IPS DF 4.7 (cell line): ENCODE measurements at regions not wholly inside any gene's neighbourhood (a gene's known extent, or its start where the extent isn't known, plus 50 kb on each side); places are given as distances from the start of the nearest gene placed in this dataset.
"Not testable (repeated sequence)": the region's sequence is repeated elsewhere in the genome, so short reads cannot be mapped to it uniquely, and the experiment has no call there.

ENCODE experiments used
- DNase-seq: peaks from one replicate; pipeline ENCODE4 v3.0.0-alpha.2; 2013; ENCODE audit warnings: low spot score; ENCODE audit errors: extremely low read depth

DNA sequence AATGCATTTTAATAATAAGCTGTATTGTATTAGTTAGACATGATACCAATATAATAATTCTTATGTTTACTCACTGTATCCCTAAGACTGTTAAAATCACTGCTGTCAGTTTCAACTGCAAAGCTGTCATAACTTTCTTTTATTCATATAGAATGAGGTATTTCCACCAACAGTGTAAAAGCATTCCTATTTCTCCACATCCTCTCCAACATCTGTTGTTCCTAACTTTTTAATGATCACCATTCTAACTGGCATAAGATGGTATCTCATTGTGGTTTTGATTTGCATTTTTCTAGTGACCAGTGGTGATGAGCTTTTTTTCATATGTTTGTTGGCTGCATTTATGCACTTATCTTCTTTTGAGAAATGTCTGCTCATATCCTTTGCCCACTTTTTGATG is 177.6 kb upstream of the MME start:
- DNase-seq, result not testable (repeated sequence)

DNA sequence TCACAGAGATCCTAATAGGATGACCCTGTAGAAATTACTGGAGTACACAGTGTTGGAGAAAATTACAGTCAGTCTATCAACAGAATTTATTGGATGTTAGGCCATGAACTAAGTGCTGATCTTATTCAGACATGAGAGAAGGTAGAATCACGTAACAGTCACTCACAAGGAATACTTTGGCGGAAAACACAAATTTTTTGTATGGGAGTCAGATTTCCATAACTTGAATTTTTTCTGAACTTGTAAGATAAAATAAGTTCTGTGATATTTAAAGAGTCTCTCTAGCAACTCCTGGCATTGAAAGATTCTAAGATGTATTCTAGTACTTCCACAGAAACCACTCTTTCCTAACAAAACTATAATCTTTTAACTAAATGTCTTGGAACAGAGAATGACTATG is 178.8 kb upstream of the MME start:
- DNase-seq, result no peak

DNA sequence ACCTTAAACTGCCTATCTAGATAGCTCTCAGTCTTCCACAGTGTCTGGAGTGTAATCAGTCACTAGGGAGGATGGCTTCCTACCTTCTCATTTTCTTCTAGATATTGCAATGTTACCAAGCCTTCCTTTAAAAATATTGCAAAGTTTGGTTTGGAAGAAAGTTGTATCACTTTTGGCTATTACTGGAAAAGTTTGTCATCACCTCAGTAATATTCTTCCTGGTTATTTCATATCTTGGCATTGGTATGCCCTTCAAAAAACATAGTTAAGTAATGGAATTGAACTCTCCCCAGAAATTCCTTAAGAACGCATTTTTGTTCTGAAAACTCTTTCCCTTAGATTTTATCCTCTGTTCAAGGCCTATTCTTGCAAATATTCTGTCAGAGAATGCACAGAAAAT is 179.3 kb upstream of the MME start:
- DNase-seq, result no peak

DNA sequence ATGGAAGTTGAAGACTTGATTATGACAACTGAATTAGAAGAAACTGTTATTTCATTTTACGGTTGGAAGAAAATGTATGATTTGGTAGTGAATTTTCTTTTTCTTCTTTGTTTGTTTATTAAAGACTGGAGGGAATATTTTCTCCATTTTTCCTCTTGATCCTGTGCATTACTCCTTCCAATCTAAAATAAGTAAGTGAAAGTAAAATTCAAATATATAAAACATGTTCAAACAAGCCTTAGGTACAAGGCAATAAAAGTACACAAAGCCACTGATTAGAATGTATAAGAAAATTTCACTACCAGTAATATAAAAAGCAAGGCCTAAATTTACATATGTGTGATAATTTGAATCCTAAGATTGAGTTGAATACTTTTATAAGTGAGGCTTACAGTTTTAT is 181.2 kb upstream of the MME start:
- DNase-seq, result no peak

DNA sequence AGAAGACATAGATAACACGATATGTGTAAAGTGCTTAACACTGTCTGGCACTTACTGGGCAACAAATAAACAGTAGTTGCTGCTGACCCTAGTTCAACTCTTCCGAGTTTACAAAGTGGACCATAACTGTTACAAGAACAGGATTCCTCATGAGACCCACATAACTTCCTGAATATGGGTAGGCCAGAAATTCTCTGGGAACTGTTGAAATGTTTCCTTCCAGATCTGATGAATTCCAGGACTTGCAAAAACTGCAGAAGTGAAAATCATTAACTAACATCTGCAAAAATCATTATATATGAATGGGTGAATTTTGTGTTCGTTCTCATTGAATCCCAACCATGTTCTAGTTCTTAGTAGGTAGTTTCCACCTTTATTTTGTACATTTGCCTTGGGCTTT is 181.7 kb upstream of the MME start:
- DNase-seq, result no peak

DNA sequence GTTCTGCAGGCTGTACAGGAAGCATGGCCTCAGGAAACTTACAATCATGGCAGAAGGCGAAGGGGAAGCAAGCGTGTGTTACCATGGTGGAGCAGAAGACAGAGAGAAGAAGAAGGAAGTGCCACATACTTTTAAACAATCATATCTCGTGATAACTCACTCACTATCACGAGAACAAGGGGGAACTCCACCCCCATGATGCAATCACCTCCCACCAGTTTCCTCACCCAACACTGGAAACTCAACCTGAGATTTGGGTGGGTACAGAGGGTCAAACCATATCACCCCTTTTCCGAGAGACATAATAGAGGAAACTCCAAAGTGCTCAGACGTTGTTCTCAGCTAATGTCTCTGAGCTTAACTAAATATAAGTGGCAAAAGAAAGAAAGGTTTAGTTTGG is 186.3 kb upstream of the MME start:
- no peak for DNase-seq

DNA sequence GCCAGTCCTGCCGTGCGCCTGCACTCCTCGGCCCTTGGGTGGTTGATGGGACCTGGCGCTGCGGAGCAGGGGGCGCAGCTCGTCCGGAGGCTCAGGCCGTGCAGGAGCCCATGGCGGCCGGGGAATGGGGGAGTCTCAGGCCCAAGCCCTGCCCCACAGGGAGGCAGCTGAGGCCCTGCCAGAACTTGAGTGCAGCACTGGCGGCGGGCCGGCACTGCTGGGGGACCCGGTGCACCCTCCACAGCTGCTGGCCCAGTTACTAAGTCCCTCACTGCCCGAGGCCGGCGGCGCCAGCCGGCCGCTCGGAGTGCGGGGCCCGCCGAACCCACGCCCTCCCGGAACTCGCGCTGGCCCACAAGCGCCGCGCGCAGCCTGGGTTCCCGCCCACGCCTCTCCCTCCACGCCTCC is 190.9 kb upstream of the MME start:
- DNase-seq, result no peak

DNA sequence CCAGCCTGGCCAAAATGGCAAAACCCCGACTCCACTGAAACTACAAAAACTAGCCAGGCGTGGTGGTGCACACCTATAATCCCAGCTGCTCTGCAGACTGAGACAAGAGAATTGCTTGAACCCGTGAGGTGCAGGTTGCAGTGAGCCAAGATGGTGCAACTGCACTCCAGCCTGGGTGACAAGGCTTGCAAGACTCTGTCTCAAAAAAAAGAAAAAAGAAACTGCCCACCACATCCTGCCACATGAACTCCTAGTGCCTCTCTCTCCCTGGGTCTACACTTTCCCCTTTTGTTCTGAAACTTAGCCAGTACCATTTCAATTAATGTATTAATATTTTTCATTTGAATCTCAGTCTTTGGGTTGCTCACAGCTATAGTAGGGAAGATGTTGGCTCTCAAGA is 192.2 kb upstream of the MME start:
- no peak for DNase-seq

DNA sequence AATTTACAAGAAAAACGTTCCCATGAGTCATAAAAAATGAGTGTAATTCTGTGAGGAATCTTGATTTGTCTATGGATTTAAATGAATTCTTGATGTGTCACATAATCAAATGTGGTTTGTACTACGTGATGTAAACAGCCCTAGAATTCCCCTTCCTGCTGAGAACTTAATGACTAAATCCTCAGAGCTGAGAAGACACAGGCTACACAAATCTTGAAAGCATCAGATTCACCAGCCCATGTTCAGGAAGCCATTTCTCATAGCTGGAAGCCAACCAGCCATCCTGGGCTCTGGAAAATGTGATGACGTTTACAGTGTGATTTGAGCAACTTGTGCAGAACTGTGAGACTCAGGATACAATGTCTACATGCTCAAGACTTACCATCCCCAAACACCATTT is 193.7 kb upstream of the MME start:
- DNase-seq, result no peak

DNA sequence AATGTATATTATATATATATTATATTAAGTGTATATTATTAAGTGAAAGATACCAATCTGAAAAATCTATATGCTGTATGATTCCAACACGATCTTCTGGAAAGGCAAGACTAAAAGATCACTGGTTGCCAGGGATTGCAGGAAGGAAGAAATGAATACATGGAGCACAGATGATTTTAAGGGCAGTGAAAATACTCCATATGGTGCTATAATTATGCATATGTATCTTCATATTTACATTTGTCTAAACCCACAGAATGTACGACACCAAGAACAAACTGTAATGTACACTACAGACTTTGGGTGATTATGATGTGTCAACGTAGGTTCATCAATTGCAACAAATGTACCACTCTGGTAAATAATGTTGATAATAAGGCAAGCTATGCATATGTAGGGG is 194.7 kb upstream of the MME start:
- DNase-seq, result no peak

DNA sequence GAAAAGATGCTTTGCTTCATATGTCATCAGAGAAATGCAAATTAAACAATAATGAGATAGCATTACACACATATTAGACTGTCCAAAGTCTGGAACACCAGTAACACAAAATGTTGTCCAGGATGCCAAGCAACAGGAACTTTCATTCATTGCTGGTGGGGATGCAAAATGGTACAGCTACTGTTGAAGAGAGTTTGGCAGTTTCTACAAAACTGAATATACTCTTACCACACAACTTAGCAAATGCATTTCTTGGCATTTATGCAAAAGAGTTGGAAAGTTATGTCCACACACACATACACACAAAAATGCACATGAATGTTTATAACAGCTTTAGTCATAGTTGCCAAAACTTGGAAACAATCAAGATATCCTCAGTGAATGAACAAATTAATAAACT is 195.2 kb upstream of the MME start:
- no peak for DNase-seq

DNA sequence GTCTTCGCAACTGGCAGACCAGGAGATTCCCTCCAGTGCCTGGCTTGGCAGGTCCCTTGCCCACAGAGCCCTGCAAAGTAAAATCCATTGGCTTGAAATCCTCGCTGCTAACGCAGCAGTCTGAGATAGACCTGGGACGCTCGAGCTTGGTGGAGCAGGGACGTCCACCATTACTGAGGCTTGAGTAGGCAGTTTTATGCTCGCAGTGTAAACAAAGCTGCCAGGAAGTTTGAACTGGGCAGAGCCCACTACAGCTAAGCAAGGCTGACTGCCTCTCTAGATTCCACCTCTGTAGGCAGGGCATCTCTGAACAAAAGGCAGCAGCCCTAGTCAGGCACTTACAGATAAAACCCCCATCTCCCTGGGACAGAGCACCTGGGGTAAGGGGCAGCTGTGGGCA is 205.0 kb upstream of the MME start:
- no peak for DNase-seq

DNA sequence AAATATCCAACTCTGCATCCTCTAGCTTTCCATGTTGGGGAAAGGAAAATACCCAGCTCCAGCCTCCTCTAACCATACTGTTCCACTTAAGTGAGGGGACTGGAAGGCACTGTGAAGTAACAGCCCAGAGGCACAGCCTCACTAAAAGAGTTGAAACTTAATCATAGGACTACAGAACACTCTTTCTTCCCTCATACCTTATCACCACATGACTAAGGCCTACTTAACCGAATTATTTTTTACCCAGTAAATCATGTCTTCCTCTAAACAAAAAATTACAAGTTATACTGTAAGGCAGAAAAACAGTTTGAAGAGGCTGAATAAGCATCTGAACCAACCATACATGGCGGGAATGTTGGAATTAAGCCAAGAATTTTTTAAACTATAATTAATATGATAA is 207.4 kb upstream of the MME start:
- no peak for DNase-seq

DNA sequence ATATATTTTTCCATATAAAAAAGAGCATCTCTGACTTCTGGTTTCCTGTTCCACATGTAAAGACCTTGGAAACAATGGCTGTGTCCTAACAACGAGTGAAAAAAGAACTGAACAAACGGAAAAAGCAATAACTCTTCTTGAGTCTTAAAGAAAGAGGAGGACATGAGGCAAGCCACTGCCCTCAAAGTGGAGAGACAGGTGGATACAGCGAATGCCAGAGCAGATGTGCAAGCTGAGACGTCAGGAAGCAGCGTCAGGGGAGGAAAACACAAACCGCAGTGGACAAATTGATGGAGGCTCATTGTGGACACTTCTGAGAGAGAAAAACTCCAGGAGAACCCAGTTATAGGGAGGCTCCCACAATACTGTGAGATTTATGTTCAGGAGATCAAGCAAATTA is 208.0 kb upstream of the MME start:
- DNase-seq, result no peak

DNA sequence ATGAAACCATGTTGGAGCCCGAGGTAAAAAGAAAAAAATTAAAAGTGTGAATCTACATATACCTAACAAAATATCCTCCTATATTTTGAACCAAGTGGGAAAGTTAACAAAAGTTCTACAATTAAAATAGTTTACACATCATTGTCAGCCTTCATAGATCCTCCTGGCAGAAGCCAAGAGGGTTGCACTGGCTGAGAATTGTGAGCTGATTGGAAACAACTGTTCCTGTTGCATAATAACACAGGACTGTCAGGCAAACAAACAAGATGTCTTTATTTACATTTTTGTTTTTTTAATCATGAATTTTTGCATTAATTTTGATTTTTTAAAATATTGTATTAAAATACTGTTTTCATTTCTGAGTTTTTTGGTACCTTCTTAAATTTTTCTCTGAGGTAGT is 215.2 kb upstream of the MME start:
- DNase-seq, result no peak

DNA sequence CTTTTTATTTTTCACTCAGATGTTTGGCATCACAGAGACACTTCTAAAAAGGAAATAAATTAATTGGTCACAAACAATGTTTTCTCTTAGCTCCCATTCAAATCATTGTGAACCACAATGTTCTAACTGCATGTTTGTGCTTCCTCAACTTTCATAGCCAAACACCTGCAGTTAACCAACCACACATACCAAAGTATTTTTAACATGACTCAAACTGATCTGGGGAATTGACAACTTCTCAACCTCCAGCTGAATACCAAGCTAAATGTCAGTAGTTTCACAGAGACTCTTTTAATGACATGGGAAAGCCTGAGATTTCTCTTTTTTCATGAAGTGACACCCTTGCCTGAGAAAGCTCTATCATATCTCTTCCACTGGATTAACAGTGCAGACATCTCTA is 217.9 kb upstream of the MME start:
- DNase-seq, result no peak

DNA sequence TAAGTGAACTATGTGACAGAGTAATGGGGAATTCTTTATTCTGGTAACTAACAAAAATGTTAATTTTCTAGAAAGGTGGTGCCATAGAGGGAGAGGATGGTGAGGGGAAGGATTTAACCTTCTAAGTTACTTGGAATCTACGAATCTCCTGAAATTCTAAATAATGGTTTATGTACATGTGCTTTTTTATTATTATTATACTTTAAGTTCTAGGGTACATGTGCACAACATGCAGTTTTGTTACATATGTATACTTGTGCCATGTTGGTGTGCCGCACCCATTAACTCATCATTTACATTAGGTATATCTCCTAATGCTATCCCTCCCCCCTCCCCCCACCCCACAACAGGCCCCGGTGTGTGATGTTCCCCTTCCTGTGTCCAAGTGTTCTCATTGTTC is 227.1 kb upstream of the MME start:
- not testable (repeated sequence) for DNase-seq

DNA sequence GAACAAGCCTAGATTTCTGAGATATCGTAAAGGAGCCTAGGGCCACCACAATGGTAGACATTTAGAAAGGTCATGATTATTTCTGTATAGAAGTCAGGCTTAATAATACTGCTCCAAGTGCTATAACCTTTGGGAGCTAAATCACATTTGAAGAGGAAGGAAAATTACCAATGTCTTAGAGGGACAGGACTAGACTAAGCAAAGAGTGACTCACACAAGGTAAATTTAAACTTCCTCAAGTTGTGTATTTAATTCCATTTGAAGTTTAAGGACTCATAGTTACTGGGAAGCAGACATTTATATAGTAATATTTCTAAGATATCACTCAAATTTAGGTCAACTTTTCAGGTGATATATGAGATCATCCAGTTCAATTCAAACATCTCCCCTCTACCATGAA is 227.6 kb upstream of the MME start:
- no peak for DNase-seq

DNA sequence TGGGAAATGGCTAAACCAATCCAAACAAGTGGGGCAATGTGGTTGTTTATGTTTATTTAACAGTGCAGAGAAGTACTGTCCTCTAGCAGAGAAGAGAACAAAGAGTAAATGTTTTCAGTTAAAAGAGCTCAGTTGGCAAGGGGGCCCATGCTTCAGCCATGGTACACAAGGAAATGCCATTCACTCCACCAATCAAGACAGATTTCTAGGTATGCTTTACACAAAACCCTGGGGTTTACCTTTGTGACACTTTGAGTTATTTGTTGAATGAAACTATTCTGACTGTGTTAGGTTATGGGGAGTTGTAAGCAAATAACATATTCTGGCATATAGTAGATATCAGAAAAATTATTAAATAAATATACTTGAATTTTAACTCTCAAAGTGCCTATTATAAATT is 228.5 kb upstream of the MME start:
- DNase-seq, result no peak

DNA sequence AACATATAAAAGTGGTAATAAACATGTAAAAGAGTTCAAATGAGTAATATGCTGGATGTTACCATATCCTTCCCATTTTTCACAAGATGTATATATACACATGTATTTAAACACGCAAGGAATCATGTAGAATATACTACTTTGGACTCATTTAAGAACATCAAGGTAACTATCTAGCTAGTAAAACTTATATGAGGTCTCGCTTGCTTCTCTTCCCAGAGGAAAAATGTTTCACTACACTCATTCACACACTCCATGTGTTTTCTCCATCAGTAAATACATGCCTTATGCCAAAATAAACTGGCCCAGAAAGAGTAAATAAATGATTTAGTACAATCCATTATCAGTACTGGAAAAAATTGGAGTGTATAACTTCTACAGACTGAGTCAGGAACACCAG is 229.2 kb upstream of the MME start:
- no peak for DNase-seq

DNA sequence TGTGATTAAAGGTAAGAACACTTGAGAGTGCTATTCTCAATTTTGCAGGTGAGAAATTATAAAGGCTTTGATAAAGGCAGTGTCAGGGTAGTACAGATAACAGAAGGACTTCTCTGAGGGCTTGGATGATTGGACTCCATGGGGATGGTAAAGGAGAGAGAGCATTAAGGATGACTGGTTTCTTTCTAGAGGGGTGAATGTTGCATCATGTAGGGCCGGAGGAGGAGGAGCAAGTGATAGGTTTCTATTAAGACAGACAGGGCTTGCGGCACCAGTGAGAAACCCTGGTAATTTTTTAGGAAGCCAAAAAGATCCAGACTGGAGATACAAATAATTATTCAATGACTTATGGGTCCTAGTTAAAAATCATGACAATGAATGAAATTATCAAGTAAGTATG is 230.7 kb upstream of the MME start:
- no peak for DNase-seq

DNA sequence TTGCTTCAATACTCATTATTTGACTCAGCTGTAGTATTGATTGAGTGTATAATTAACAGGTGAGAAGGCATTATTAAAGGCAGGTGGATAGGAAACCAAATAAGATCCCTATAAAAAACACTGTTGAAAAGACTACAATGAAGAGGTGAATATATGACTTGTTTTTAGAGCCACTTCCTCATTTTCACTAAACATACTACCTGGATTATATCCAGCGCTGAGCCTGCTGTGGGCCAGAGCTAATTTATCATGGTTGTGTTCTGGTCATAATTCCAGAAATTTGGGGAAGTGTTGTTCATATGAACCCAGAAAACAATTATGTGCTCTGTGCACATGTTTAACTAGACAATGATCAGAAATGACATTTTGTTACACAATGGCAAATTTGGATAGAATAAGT is 235.3 kb upstream of the MME start:
- no peak for DNase-seq

DNA sequence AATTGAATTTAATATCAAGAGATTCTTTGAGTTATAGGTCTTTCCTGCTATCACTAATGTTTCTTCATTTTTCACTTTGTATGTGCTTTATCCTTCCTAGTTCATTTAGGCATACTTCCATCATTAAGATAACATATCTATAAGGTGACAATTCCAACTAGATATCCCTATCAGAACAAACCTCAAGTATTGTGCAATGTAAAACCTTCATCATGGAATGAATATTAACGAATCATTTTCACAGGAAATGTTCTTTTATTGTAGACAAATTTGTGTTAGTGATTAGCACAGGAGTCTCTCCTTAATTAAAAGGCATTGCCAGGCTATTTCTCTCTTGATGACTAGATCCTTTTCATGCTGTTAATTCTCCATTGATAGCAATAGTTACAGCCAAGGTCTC is 236.5 kb upstream of the MME start:
- no peak for DNase-seq

DNA sequence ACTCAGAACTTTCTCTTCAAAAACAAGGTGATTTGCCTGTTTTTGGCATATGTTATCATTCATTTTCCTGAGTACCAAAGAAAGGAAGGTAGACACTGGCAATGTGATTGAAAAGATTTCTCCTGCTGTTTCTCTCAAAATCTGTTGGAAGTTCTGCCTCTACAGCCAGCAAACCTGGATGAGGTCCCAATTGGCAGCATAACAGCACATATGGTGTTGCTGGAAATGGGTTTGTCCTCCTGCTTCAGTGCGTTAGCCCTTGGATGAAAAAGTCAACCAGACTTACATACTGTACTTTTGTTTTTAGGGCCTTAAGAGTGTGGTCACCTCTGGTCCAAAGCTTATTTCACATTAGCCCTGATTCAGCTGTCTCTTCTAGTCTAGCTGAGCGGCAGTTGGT is 237.6 kb upstream of the MME start:
- no peak for DNase-seq

DNA sequence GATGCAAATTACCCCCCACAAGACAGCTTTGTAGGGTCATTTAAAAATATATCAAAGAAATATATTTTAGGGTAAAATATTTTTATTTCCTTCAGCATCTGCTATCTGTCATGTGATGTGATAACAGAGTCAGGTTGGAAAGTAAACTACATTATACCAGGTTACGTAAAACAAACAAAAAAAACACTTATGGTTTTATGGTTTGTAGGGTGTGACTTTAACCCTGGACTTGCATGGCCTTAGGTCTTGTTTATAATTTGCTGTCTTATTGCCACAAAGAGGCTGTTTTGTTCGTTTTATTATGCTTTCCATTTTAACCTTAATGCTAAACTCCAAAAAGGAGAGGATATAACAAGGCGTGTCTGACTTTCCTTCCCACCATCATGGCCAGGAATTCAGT is 244.5 kb upstream of the MME start:
- no peak for DNase-seq
